ENCODE measurements at regions not wholly inside any gene's neighbourhood (a gene's known extent, or its start where the extent isn't known, plus 50 kb on each side); places are given as distances from the start of the nearest gene placed in this dataset.

GRCh38 chr20:56163806-56164205 lies 84.7 kb upstream of the MC3R start:
- Histone ChIP-seq H3K4me2 (no peak overlapping the region), H3K9me3 (ENCODE audit: low read depth) (no peaks in the 10 kb centered on the region), H3K79me2 (no peaks in the 10 kb centered on the region), H2AFZ (no peak overlapping the region), H3K9me2 (replicated peaks; ENCODE audit: insufficient read depth) (no peaks in the 10 kb centered on the region), H3K27ac (no peak overlapping the region), H3K36me3 (replicated peaks; ENCODE audit: insufficient read depth, low read depth) (no peaks in the 10 kb centered on the region), H3K27me3 (no peaks in the 10 kb centered on the region), H3K4me1 (ENCODE audit: insufficient read depth) (no peaks in the 10 kb centered on the region), H4K20me1 (ENCODE audit: insufficient read depth, poor library complexity, severe bottlenecking) (no peaks in the 10 kb centered on the region), H3K4me3 (no peak overlapping the region)
- no peak for TF ChIP-seq CTCF (IDR thresholded peaks at IDR 0.05; ENCODE audit: poor library complexity)
- TF ChIP-seq EZH2phosphoT487 (IDR thresholded peaks at IDR 0.05; ENCODE audit: low read depth, severe bottlenecking, unreplicated experiment), result no peak
- no peak for TF ChIP-seq EZH2 (IDR thresholded peaks at IDR 0.05; ENCODE audit: borderline replicate concordance)
- DNase-seq (ENCODE audit: low spot score), result no peak
- 66% methylated on average over 6 of the region's 6 CpGs for WGBS (ENCODE audit: low lambda C conversion rate, missing lambda C conversion rate)

GRCh38 chr20:56166781-56167465 lies 81.6 kb upstream of the MC3R start:
- no peaks in the 10 kb centered on the region for H3K4me1 ChIP-seq (ENCODE audit: insufficient read depth)
- 85% methylated on average over 15 of the region's 15 CpGs for WGBS (ENCODE audit: low lambda C conversion rate, missing lambda C conversion rate)
- no peaks in the 10 kb centered on the region for H3K79me2 ChIP-seq
- no peak overlapping the region for H2AFZ ChIP-seq
- no peaks in the 10 kb centered on the region for H4K20me1 ChIP-seq (ENCODE audit: insufficient read depth, poor library complexity, severe bottlenecking)
- no peaks in the 10 kb centered on the region for H3K9me2 ChIP-seq (replicated peaks; ENCODE audit: insufficient read depth)
- H3K4me2 ChIP-seq, result no peak overlapping the region
- H3K9me3 ChIP-seq (ENCODE audit: low read depth), result no peaks in the 10 kb centered on the region
- H3K27ac ChIP-seq, result no peak overlapping the region
- H3K36me3 ChIP-seq (replicated peaks; ENCODE audit: insufficient read depth, low read depth), result no peaks in the 10 kb centered on the region
- H3K4me3 ChIP-seq, result no peak overlapping the region
- no peaks in the 10 kb centered on the region for H3K27me3 ChIP-seq
- TF ChIP-seq EZH2 (IDR thresholded peaks at IDR 0.05; ENCODE audit: borderline replicate concordance) (no peak), CTCF (IDR thresholded peaks at IDR 0.05; ENCODE audit: poor library complexity) (no peak), EZH2phosphoT487 (IDR thresholded peaks at IDR 0.05; ENCODE audit: low read depth, severe bottlenecking, unreplicated experiment) (no peak)
- DNase-seq (ENCODE audit: low spot score), result no peak

GRCh38 chr20:56171087-56172012 lies 77.2 kb upstream of the MC3R start:
- Histone ChIP-seq H3K9me2 (replicated peaks; ENCODE audit: insufficient read depth) (no peaks in the 10 kb centered on the region), H3K79me2 (no peaks in the 10 kb centered on the region), H3K27ac (no peak overlapping the region), H4K20me1 (ENCODE audit: insufficient read depth, poor library complexity, severe bottlenecking) (no peaks in the 10 kb centered on the region), H3K36me3 (replicated peaks; ENCODE audit: insufficient read depth, low read depth) (no peaks in the 10 kb centered on the region), H3K4me2 (no peak overlapping the region), H3K27me3 (no peaks in the 10 kb centered on the region), H3K4me3 (no peak overlapping the region), H3K4me1 (ENCODE audit: insufficient read depth) (no peaks in the 10 kb centered on the region), H2AFZ (no peak overlapping the region), H3K9me3 (ENCODE audit: low read depth) (no peaks in the 10 kb centered on the region)
- TF ChIP-seq CTCF (IDR thresholded peaks at IDR 0.05; ENCODE audit: poor library complexity) (peak; percentile 39), EZH2phosphoT487 (IDR thresholded peaks at IDR 0.05; ENCODE audit: low read depth, severe bottlenecking, unreplicated experiment) (no peak)
- WGBS (ENCODE audit: low lambda C conversion rate, missing lambda C conversion rate), result 57% methylated on average over 6 of the region's 6 CpGs
- peak; percentile 34 for DNase-seq (ENCODE audit: low spot score)

Data from hepatocyte (in vitro differentiated cells).